ACC112 (cell line): ENCODE measurements at regions not wholly inside any gene's neighbourhood (a gene's known extent, or its start where the extent isn't known, plus 50 kb on each side); places are given as distances from the start of the nearest gene placed in this dataset.

Experiments
- H2AFZ ChIP-seq: fragments of 200-600 bp; sonication (generic); one replicate; pipeline ENCODE4 v1.6.0; 2017; ENCODE audit warnings: antibody characterized with exemption, low read length; ENCODE audit not compliant: unreplicated experiment
- H3K27ac ChIP-seq: fragments of 200-600 bp; sonication (generic); 2 replicates; pipeline ENCODE4 v1.5.1; 2014; ENCODE audit warnings: low read depth, mild to moderate bottlenecking, antibody characterized with exemption, low read length, moderate library complexity
- H3K27me3 ChIP-seq: fragments of 200-600 bp; sonication (generic); 2 replicates; pipeline ENCODE4 v1.6.1; 2014; ENCODE audit warnings: mild to moderate bottlenecking, antibody characterized with exemption, low read length, moderate library complexity, mixed read lengths; ENCODE audit not compliant: insufficient read depth
- H3K36me3 ChIP-seq: fragments of 200-600 bp; sonication (generic); 2 replicates; pipeline ENCODE4 v1.6.1; 2016; ENCODE audit warnings: mild to moderate bottlenecking, antibody characterized with exemption, low read length, moderate library complexity, mixed read lengths; ENCODE audit not compliant: insufficient read depth
- H3K4me1 ChIP-seq: fragments of 200-600 bp; sonication (generic); one replicate; pipeline ENCODE4 v1.6.1; 2016; ENCODE audit warnings: low read length, mixed read lengths; ENCODE audit not compliant: insufficient read depth, unreplicated experiment, control insufficient read depth
- H3K4me3 ChIP-seq: fragments of 200-600 bp; sonication (generic); 2 replicates; pipeline ENCODE4 v1.5.1; 2014; ENCODE audit warnings: mild to moderate bottlenecking, low read depth, low read length
- H3K79me2 ChIP-seq: fragments of 200-600 bp; sonication (generic); one replicate; pipeline ENCODE4 v1.6.0; 2016; ENCODE audit warnings: low read length; ENCODE audit not compliant: control insufficient read depth, unreplicated experiment, insufficient read depth

GRCh38 chr18:40882468-40882867, 1072.6 kb upstream of the PIK3C3 start:
- Histone ChIP-seq H3K27me3 (no peaks in the 10 kb centered on the region), H3K79me2 (no peaks in the 10 kb centered on the region), H3K4me3 (no peak overlapping the region), H3K27ac (no peak overlapping the region), H3K4me1 (peaks cover 4% of the 10 kb centered on the region), H2AFZ (no peak overlapping the region), H3K36me3 (no peaks in the 10 kb centered on the region)

GRCh38 chr18:40878371-40878770, 1076.7 kb upstream of the PIK3C3 start:
- no peaks in the 10 kb centered on the region for H3K36me3 ChIP-seq
- no peak overlapping the region for H2AFZ ChIP-seq
- peak overlapping the region; percentile 91 for H3K27ac ChIP-seq
- peaks cover 42% of the 10 kb centered on the region for H3K4me1 ChIP-seq
- H3K79me2 ChIP-seq: no peaks in the 10 kb centered on the region
- no peaks in the 10 kb centered on the region for H3K27me3 ChIP-seq
- H3K4me3 ChIP-seq: no peak overlapping the region

- Histone ChIP-seq H3K27ac (peak overlapping the region; percentile 91), H2AFZ (peak overlapping the region; percentile 54), H3K79me2 (no peaks in the 10 kb centered on the region), H3K4me1 (peaks cover 44% of the 10 kb centered on the region), H3K27me3 (no peaks in the 10 kb centered on the region), H3K36me3 (no peaks in the 10 kb centered on the region), H3K4me3 (no peak overlapping the region)
Measured at GRCh38 chr18:40877096-40877495, 1077.9 kb upstream of the PIK3C3 start.

- H3K36me3 ChIP-seq: no peaks in the 10 kb centered on the region
- H3K4me3 ChIP-seq: no peak overlapping the region
- H3K4me1 ChIP-seq: peaks cover 44% of the 10 kb centered on the region
- peak overlapping the region; percentile 78 for H2AFZ ChIP-seq
- H3K27me3 ChIP-seq: no peaks in the 10 kb centered on the region
- peak overlapping the region; percentile 91 for H3K27ac ChIP-seq
- no peaks in the 10 kb centered on the region for H3K79me2 ChIP-seq
Measured at GRCh38 chr18:40875101-40875615, 1079.9 kb upstream of the PIK3C3 start.

- H3K27ac ChIP-seq: peak overlapping the region; percentile 91
- H3K4me3 ChIP-seq: no peak overlapping the region
- H3K4me1 ChIP-seq: peaks cover 44% of the 10 kb centered on the region
- H3K79me2 ChIP-seq: no peaks in the 10 kb centered on the region
- H3K36me3 ChIP-seq: no peaks in the 10 kb centered on the region
- peak overlapping the region; percentile 33 for H2AFZ ChIP-seq
- no peaks in the 10 kb centered on the region for H3K27me3 ChIP-seq
Measured at GRCh38 chr18:40874233-40874632, 1080.8 kb upstream of the PIK3C3 start.

GRCh38 chr18:40868110-40868858, 1086.8 kb upstream of the PIK3C3 start:
- peak overlapping the region; percentile 100 for H3K27ac ChIP-seq
- peaks cover 27% of the 10 kb centered on the region for H3K4me1 ChIP-seq
- H2AFZ ChIP-seq: peak overlapping the region; percentile 27
- no peaks in the 10 kb centered on the region for H3K36me3 ChIP-seq
- H3K27me3 ChIP-seq: no peaks in the 10 kb centered on the region
- H3K4me3 ChIP-seq: peak overlapping the region; percentile 62
- H3K79me2 ChIP-seq: no peaks in the 10 kb centered on the region

GRCh38 chr18:40867459-40867858, 1087.6 kb upstream of the PIK3C3 start:
- H3K4me3 ChIP-seq: peak overlapping the region; percentile 62
- peaks cover 25% of the 10 kb centered on the region for H3K4me1 ChIP-seq
- peak overlapping the region; percentile 27 for H2AFZ ChIP-seq
- H3K36me3 ChIP-seq: no peaks in the 10 kb centered on the region
- peak overlapping the region; percentile 100 for H3K27ac ChIP-seq
- H3K79me2 ChIP-seq: no peaks in the 10 kb centered on the region
- H3K27me3 ChIP-seq: no peaks in the 10 kb centered on the region

GRCh38 chr18:40866968-40867367, 1088.1 kb upstream of the PIK3C3 start:
- peak overlapping the region; percentile 27 for H2AFZ ChIP-seq
- H3K79me2 ChIP-seq: no peaks in the 10 kb centered on the region
- H3K4me3 ChIP-seq: peak overlapping the region; percentile 54; the same call in 1 of the 2 replicates
- no peaks in the 10 kb centered on the region for H3K27me3 ChIP-seq
- peaks cover 25% of the 10 kb centered on the region for H3K4me1 ChIP-seq
- peak overlapping the region; percentile 100 for H3K27ac ChIP-seq
- H3K36me3 ChIP-seq: no peaks in the 10 kb centered on the region

GRCh38 chr18:40866013-40866645, 1088.9 kb upstream of the PIK3C3 start:
- Histone ChIP-seq H3K27me3 (no peaks in the 10 kb centered on the region), H2AFZ (peak overlapping the region; percentile 27), H3K4me1 (peaks cover 25% of the 10 kb centered on the region), H3K4me3 (no peak overlapping the region), H3K27ac (peak overlapping the region; percentile 100), H3K79me2 (no peaks in the 10 kb centered on the region), H3K36me3 (no peaks in the 10 kb centered on the region)

GRCh38 chr18:40864846-40865245, 1090.2 kb upstream of the PIK3C3 start:
- Histone ChIP-seq H3K27me3 (no peaks in the 10 kb centered on the region), H3K36me3 (no peaks in the 10 kb centered on the region), H3K27ac (no peak overlapping the region), H2AFZ (no peak overlapping the region), H3K4me3 (no peak overlapping the region), H3K79me2 (no peaks in the 10 kb centered on the region), H3K4me1 (peaks cover 25% of the 10 kb centered on the region)

- peaks cover 22% of the 10 kb centered on the region for H3K4me1 ChIP-seq
- no peak overlapping the region for H3K4me3 ChIP-seq
- H3K36me3 ChIP-seq: no peaks in the 10 kb centered on the region
- H2AFZ ChIP-seq: no peak overlapping the region
- H3K27me3 ChIP-seq: no peaks in the 10 kb centered on the region
- no peaks in the 10 kb centered on the region for H3K79me2 ChIP-seq
- H3K27ac ChIP-seq: no peak overlapping the region
Measured at GRCh38 chr18:40863801-40864200, 1091.2 kb upstream of the PIK3C3 start.
